HG03280 (cell line): ENCODE measurements at regions not wholly inside any gene's neighbourhood (a gene's known extent, or its start where the extent isn't known, plus 50 kb on each side); places are given as distances from the start of the nearest gene placed in this dataset.
"Not testable (repeated sequence)": the region's sequence is repeated elsewhere in the genome, so short reads cannot be mapped to it uniquely, and the experiment has no call there.

Experiments used
- ATAC-seq: cut with Tn5 transposase; IDR thresholded peaks from one replicate; pipeline ENCODE4 v1.9.1; 2021; ENCODE audit warnings: mild to moderate bottlenecking, moderate library complexity; ENCODE audit not compliant: unreplicated experiment

GRCh38 chr5:92841604-92842155, 739.3 kb downstream of the NR2F1-AS1 start:
- ATAC-seq = no peak

- ATAC-seq = no peak
Measured at GRCh38 chr5:92838253-92838652, 742.8 kb downstream of the NR2F1-AS1 start.

- no peak for ATAC-seq
Measured at GRCh38 chr5:92836855-92837755, 743.9 kb downstream of the NR2F1-AS1 start.

- ATAC-seq = no peak
Measured at GRCh38 chr5:92835712-92836111, 745.3 kb downstream of the NR2F1-AS1 start.

- not testable (repeated sequence) for ATAC-seq
Measured at GRCh38 chr5:92823551-92823950, 757.5 kb downstream of the NR2F1-AS1 start.

- ATAC-seq = no peak
Measured at GRCh38 chr5:92822183-92822582, 758.8 kb downstream of the NR2F1-AS1 start.

- no peak for ATAC-seq
Measured at GRCh38 chr5:92809855-92810465, 771.1 kb downstream of the NR2F1-AS1 start.

GRCh38 chr5:92808474-92808873, 772.5 kb downstream of the NR2F1-AS1 start:
- ATAC-seq = no peak

- no peak for ATAC-seq
Measured at GRCh38 chr5:92807085-92807484, 773.9 kb downstream of the NR2F1-AS1 start.

- ATAC-seq = no peak
Measured at GRCh38 chr5:92805446-92805845, 775.6 kb downstream of the NR2F1-AS1 start.

GRCh38 chr5:92801911-92802310, 779.1 kb downstream of the NR2F1-AS1 start:
- no peak for ATAC-seq

- ATAC-seq = no peak
Measured at GRCh38 chr5:92800365-92800764, 780.7 kb downstream of the NR2F1-AS1 start.

- ATAC-seq = no peak
Measured at GRCh38 chr5:92795633-92796032, 785.4 kb downstream of the NR2F1-AS1 start.

GRCh38 chr5:92780057-92780456, 801.0 kb downstream of the NR2F1-AS1 start:
- ATAC-seq = no peak

GRCh38 chr5:92779536-92779935, 801.5 kb downstream of the NR2F1-AS1 start:
- ATAC-seq = no peak

- no peak for ATAC-seq
Measured at GRCh38 chr5:92778261-92778660, 802.8 kb downstream of the NR2F1-AS1 start.

- ATAC-seq = no peak
Measured at GRCh38 chr5:92777421-92777820, 803.6 kb downstream of the NR2F1-AS1 start.

- ATAC-seq = no peak
Measured at GRCh38 chr5:92775711-92776615, 805.1 kb downstream of the NR2F1-AS1 start.

- no peak for ATAC-seq
Measured at GRCh38 chr5:92769978-92770377, 811.0 kb downstream of the NR2F1-AS1 start.

GRCh38 chr5:92761585-92761984, 819.4 kb downstream of the NR2F1-AS1 start:
- ATAC-seq = no peak

- ATAC-seq = no peak
Measured at GRCh38 chr5:92760550-92760949, 820.5 kb downstream of the NR2F1-AS1 start.
